Esophagus muscularis mucosa (tissue), 3 donors: ENCODE measurements at regions not wholly inside any gene's neighbourhood (a gene's known extent, or its start where the extent isn't known, plus 50 kb on each side); places are given as distances from the start of the nearest gene placed in this dataset.

Experiments
- CTCF ChIP-seq, 3 experiments: fragments of 200-600 bp in 2 of 3; fragments of 450-650 bp in 1 of 3; sonication (generic) in 2 of 3; IDR thresholded peaks; one replicate each; pipeline ENCODE4 v1.5.1; 2017 to 2019; ENCODE audit warnings: antibody characterized with exemption in 3 of 3, mild to moderate bottlenecking in 2 of 3, moderate library complexity in 1 of 3
- EP300 ChIP-seq: sonication (generic); formaldehyde crosslinking; IDR thresholded peaks from one replicate; pipeline ENCODE4 v1.6.1; 2017; ENCODE audit warnings: antibody characterized with exemption

GRCh38 chr7:45268013-45268412, 110.4 kb downstream of the RAMP3 start:
- TF ChIP-seq CTCF (IDR thresholded peaks at IDR 0.05) (no peak), EP300 (no peak)
